Embryonic facial prominence (tissue), 1 donor: ENCODE measurements at regions not wholly inside any gene's neighbourhood (a gene's known extent, or its start where the extent isn't known, plus 50 kb on each side); places are given as distances from the start of the nearest gene placed in this dataset.

Experiments used
- DNase-seq: peaks from one replicate; pipeline ENCODE4 v3.0.0-alpha.2; 2016; ENCODE audit errors: extremely low spot score

DNA sequence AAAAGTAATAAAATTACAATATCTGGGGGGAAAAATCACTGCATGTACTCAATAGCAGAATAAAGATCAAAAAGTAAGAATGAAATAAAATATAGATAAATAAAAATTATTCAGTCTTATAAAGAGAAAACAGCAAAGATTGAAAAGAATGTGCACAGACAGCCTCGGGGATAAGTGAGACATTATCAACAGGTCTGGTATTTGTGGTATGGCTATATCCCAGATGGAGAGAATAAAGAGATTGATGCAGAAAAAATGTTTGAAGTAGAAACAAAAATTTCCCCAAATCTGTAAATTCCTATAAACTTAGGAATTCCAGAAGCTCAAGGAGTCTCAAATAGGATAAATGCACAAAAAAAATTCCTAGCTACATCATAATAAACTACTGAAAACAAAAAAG is 74.5 kb upstream of the LUZP2 start:
- no peak for DNase-seq

DNA sequence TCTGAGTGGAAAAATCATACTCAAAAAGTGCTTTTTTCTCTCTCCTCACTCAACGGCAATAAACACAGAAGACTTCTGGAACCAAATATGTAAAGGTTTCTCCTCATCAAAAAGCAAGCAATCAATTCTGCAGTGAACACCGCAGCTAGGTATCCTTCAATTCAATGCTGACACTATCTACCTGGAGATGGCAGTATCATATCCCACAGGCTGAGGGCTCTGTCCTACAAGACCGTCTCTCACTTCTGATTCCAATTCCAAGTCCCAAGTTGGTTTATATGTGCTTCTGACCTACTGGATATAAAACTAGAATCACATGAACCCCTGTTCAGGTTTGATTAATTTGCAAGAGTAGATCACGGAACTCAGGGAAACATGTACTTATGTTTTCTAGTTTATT is 59.7 kb upstream of the LUZP2 start:
- no peak for DNase-seq
